WI38 (cell line): ENCODE measurements at regions not wholly inside any gene's neighbourhood (a gene's known extent, or its start where the extent isn't known, plus 50 kb on each side); places are given as distances from the start of the nearest gene placed in this dataset.

Source experiments
- H3K4me3 ChIP-seq: 2 replicates; pipeline ENCODE4 v1.5.1; 2011; ENCODE audit warnings: low read depth, mild to moderate bottlenecking, control low read depth, low read length
- CTCF ChIP-seq: IDR thresholded peaks from 2 replicates; pipeline ENCODE4 v1.5.1; 2012; ENCODE audit warnings: low read depth, mild to moderate bottlenecking, control low read depth, low read length

GRCh38 chr3:180829409-180830405, 82.8 kb upstream of the FXR1 start:
- no peak overlapping the region for H3K4me3 ChIP-seq
- TF ChIP-seq CTCF = no peak

- TF ChIP-seq CTCF = no peak
- H3K4me3 ChIP-seq = no peak overlapping the region
Measured at GRCh38 chr3:180835501-180835900, 77.0 kb upstream of the FXR1 start.

GRCh38 chr3:180836766-180837165, 75.7 kb upstream of the FXR1 start:
- H3K4me3 ChIP-seq = no peak overlapping the region
- TF ChIP-seq CTCF = no peak

GRCh38 chr3:180854887-180855286, 57.6 kb upstream of the FXR1 start:
- TF ChIP-seq CTCF = no peak
- no peak overlapping the region for H3K4me3 ChIP-seq

- no peak for TF ChIP-seq CTCF
Measured at GRCh38 chr3:180855364-180855763, 57.1 kb upstream of the FXR1 start.

GRCh38 chr3:180855956-180856355, 56.5 kb upstream of the FXR1 start:
- TF ChIP-seq CTCF = no peak
- no peak overlapping the region for H3K4me3 ChIP-seq

More at GRCh38 chr3:180855364-180855763, 57.1 kb upstream of the FXR1 start:
- H3K4me3 ChIP-seq = no peak overlapping the region

GRCh38 chr3:180860180-180860858, 52.2 kb upstream of the FXR1 start:
- no peak overlapping the region for H3K4me3 ChIP-seq
- no peak for TF ChIP-seq CTCF
